GM19372 (cell line): ENCODE measurements at regions not wholly inside any gene's neighbourhood (a gene's known extent, or its start where the extent isn't known, plus 50 kb on each side); places are given as distances from the start of the nearest gene placed in this dataset.
"Not testable (repeated sequence)": the region's sequence is repeated elsewhere in the genome, so short reads cannot be mapped to it uniquely, and the experiment has no call there.

Experiments
- ATAC-seq: cut with Tn5 transposase; IDR thresholded peaks from one replicate; pipeline ENCODE4 v1.9.1; 2021; ENCODE audit warnings: mild to moderate bottlenecking, low read depth, moderate library complexity; ENCODE audit not compliant: unreplicated experiment

DNA sequence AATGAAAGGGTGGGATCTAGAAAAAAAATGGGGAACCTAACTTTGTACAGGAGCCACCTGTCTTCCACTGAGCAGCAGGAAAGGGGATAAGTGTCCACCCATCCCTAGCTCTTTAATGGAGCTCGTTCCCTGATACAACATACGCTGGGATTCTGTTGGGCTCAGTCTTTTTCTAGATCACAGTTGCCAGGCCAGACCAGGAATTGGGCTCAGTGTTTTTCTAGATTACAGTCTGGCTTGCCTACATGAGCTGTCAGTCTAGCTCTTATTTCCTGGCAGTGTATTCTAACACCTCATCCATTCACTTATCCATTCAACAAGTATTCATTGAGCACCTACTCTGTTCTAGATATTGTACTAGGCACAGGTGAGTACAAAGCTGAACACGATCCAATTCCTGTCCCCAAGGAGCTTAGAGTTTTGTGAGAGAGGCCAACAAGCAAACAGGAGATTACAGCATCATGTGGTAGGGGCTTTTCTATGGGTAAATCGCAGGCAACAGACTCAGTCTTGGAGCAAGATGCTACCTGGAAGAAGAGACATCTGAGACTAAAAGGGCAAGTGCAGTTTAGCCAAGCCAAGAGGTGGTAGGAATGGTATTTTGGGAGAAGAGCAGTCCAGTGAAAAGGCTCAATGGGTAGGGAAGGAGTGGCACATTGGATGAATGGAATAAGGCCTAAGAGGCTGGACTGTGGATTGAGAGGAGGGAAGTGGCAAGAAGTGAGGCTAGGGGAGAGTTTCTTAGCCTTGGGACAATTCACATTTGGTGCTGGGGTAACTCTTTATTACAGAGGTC, 138.0 kb upstream of the HS3ST2 start:
- ATAC-seq, result no peak

DNA sequence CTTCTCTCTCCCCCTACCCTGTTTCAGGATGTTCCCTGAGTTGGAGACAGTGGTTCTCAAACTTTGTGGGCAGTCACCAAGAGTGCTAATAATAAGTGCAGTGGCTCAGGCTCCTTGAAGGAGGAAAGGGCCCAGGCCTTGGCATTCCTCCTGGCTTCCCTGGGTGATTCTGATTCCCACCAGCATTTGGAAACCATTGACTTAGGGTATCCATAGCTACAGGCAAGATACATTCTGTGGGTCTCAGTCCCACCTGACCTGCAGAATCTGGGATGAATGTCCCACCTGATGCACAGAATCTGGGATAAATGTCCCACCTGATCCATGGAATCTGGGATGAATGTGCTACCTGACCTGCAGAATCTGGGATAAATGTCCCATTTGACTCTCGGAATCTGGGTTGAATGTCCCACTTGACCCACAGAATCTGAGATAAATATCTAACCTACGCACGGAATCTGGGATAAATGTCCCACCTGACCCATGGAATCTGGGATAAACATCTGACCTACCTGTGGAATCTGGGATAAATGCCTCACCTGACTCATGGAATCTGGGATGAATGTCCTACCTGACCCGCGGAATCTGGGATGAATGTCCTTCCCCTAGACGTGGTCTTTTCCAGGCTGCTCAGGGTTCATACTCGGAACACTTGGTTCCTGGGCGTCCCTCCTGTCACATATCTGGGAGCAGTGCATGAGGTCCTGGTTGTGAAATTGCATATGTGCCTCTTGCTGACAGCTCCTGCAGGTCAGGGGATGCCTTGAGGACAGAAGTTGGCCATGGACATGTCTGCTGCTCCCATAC, 136.7 kb upstream of the HS3ST2 start:
- ATAC-seq, result no peak

- ATAC-seq, result no peak
These were observed 135.7 kb upstream of the HS3ST2 start for GRCh38 chr16:22678311-22678710.

- ATAC-seq, result no peak
These were observed 132.2 kb upstream of the HS3ST2 start for GRCh38 chr16:22681554-22682291.

DNA sequence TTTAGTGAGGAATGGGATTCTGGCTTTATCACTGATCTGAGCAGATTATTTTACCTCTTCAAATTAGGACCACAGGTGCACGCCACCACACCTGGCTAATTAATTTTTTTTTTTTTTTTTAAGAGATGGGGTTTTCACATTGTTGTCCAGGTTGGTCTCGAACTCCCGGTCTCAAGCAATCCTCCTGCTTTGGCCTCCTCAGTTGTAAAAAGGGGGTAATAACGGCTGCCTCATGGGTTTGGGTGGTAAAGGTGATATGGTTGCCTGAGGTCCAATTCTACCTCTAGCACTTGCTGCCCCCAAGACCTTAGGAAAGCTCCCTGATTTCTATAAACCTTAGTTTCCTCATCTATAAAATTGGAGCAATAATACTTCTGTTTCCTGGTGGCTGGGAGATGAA, 130.7 kb upstream of the HS3ST2 start:
- ATAC-seq, result no peak

- ATAC-seq, result no peak
These were observed 130.0 kb upstream of the HS3ST2 start for GRCh38 chr16:22683730-22684573.

GRCh38 chr16:22684574-22685458, 129.1 kb upstream of the HS3ST2 start:
- ATAC-seq, result no peak

- ATAC-seq, result no peak
These were observed 128.5 kb upstream of the HS3ST2 start for GRCh38 chr16:22685459-22685830.

GRCh38 chr16:22687031-22687530, 126.9 kb upstream of the HS3ST2 start:
- ATAC-seq, result no peak

GRCh38 chr16:22688463-22688862, 125.5 kb upstream of the HS3ST2 start:
- no peak for ATAC-seq

- no peak for ATAC-seq
These were observed 125.0 kb upstream of the HS3ST2 start for GRCh38 chr16:22688930-22689329.

DNA sequence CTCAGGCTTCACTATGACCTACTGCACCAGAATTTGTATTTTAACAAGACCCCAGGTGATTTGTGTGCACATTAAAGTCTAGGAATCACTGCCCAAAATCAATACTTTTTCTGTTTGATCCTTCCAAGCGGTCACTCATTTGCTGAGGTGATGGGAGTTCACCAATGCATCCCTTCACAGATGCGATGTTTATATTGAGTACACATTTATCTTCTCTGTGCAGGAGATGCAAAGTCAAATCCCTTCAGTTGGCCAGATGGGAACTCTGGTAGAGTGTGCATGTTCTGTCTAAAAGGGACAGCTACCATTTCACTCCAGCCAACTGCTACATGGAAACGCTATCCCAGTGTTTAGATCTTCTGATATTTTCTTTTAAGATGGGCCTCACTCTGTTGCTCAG, 122.6 kb upstream of the HS3ST2 start:
- ATAC-seq, result no peak

GRCh38 chr16:22692034-22692433, 121.9 kb upstream of the HS3ST2 start:
- ATAC-seq, result no peak

DNA sequence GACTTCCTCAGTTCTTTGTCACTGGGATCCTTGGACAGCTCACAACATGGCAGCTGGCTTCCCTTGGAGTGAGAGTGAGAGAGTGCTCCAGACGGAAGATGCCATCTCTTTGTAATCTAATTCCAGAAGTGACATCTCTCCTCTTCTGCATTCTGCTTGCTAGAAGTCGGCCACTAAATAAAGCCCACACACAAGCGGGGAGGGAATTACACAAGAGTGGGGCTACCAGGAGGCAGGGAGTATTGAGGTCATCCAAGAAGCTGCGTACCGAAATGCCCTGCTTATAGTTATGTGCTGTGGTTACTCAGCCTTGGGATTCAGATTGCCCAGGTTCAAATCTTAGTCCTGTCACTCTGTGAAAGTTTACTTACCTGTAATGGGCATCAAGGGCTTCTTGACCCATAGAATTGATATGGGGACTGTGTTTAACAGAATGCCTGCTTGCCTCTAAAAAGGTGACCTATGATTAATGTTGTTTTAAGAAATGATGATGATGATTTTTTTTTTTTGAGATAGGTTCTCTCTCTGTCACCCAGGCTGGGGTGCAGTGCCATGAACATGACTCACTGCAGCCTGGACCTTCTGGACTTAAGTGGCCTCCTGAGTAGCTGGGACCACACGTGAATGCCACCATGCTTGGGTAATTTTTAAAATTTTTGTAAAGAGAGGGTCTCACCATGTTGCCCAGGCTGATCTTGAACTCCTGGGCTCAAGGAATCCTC, 120.9 kb upstream of the HS3ST2 start:
- ATAC-seq, result no peak

- no peak for ATAC-seq
These were observed 120.2 kb upstream of the HS3ST2 start for GRCh38 chr16:22693638-22694340.

DNA sequence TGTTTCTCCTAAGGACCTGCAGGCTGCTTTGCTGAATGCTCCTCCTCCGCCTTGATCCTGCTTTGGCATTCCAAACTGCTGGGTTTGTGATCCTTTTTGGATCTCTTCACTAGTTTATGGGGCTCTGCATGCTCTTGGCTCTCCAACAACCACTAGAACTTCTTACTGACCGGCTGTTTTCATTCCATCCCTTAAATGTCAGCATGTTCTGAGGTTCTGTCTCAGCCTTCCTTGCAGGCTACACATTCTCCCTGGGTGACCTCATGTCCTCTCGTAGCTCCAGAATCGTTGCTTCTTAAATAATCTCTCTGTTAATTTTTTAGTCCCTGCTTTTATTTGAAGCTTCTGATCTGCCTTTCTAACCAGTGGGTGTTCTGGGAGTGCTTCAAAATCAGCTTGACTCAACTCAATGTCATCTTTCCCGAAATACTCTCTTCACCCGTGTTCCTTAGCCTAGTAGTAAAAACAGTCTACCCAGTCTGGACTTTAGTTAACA, 119.0 kb upstream of the HS3ST2 start:
- ATAC-seq, result no peak

DNA sequence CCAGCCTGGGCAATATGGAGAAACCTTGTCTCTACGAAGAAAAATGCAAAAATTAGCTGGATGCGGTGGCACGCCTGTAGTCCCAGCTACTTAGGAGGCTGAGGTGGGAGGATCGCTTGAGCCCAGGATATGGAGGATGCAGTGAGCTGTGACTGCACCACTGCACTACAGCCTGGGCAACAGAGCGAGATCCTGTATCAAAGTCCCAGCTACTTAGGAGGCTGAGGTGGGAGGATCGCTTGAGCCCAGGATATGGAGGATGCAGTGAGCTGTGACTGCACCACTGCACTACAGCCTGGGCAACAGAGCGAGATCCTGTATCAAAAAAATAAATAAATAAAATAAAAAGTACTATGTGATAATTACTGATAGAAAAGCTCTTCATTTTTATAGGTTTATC, 118.2 kb upstream of the HS3ST2 start:
- ATAC-seq, result not testable (repeated sequence)

DNA sequence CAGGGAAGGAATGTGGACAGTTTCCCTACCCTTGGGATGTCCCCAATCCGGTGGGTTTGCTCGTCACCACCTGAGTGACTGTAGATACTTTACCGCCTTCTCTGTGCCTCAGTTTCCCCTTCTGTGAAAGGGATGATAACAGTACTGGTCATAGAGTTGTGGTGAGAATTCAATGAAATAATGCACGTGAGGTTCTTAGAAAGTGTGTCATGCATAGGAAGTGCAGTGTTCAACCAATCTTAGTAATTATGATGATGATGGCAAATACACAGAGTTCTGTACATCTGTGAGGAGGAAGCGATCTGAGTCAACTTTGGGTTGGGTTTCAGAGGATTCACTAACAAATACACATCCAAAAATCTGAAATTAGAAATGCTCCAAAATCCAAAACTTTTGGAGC, 114.6 kb upstream of the HS3ST2 start:
- no peak for ATAC-seq
